DND-41 (cell line): ENCODE measurements at regions not wholly inside any gene's neighbourhood (a gene's known extent, or its start where the extent isn't known, plus 50 kb on each side); places are given as distances from the start of the nearest gene placed in this dataset.

Experiments used
- CTCF ChIP-seq: IDR thresholded peaks from 2 replicates; pipeline ENCODE4 v1.5.1; 2012; ENCODE audit warnings: borderline replicate concordance, low read length, moderate library complexity, mild to moderate bottlenecking; ENCODE audit not compliant: poor library complexity, severe bottlenecking; ENCODE audit errors: extremely low read depth
- EZH2 ChIP-seq: IDR thresholded peaks from 3 replicates; pipeline ENCODE4 v1.6.1; 2012; ENCODE audit warnings: borderline replicate concordance, low read depth, mild to moderate bottlenecking, moderate library complexity, low read length, inconsistent platforms; ENCODE audit not compliant: severe bottlenecking

DNA sequence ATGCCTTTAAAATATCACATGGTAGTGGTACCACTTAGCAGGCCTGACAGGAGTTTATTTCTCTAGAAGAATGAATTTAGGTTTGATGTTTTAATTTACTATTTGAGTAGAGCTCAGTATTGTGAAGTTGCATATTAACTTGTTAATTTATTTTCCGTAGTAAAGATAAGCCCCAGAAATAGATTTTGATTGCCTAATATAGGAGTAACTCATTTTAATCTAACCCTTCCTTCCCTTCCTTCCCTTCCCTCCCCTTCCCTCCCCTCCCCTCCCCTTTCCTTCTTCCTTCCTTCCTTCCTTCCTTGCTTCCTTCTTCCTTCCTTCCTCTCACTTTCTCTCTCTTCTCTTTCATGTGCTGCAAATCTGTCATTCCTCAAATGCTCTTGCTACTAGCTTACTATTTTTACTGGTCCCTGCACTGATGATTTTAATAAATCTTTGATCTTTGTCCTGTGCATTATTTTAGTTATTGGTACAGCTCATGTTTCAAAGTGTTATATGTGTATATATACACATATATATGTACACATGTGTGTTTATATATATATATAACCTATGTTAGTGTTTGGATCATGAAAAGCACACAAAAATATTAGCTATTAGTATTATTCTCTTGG, 862.6 kb upstream of the CNTNAP5 start:
- TF ChIP-seq EZH2: no peak
- no peak for TF ChIP-seq CTCF
